Esophagus muscularis mucosa (tissue), 3 donors: ENCODE measurements at regions not wholly inside any gene's neighbourhood (a gene's known extent, or its start where the extent isn't known, plus 50 kb on each side); places are given as distances from the start of the nearest gene placed in this dataset.

ENCODE experiments used
- CTCF ChIP-seq, 3 experiments: fragments of 200-600 bp in 2 of 3; fragments of 450-650 bp in 1 of 3; sonication (generic) in 2 of 3; IDR thresholded peaks; one replicate each; pipeline ENCODE4 v1.5.1; 2017 to 2019; ENCODE audit warnings: antibody characterized with exemption in 3 of 3, mild to moderate bottlenecking in 2 of 3, moderate library complexity in 1 of 3
- POLR2A ChIP-seq: fragments of 450-650 bp; IDR thresholded peaks from one replicate; pipeline ENCODE4 v1.6.1; 2017; ENCODE audit warnings: antibody characterized with exemption, moderate library complexity, mild to moderate bottlenecking, low read depth
- POLR2AphosphoS5 ChIP-seq, 2 donors: sonication (generic); formaldehyde crosslinking; IDR thresholded peaks; one replicate each; pipeline ENCODE4 v1.6.1; 2017; ENCODE audit warnings: antibody characterized with exemption in 2 of 2

DNA sequence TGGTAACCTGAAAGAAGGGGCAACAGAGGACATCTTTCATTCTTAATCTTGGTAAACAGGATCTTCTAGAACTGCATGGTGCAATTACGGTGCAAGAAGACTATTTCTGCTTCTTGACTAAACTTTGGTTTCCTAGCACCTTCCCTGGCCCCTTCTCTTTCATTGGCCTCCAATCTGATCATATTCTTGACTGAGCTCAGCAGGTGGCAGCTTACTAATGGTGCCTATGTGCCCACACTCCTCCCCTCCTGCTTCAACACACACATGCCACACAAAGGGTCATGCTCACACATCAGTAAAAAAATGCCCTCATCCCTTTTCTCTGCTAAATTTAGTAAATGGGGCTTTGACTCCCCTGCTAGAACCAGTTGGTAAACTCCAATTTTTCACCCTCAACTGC lies 400.5 kb upstream of the MAOA start:
- TF ChIP-seq POLR2A (no peak), CTCF (IDR thresholded peaks at IDR 0.05) (no peak), POLR2AphosphoS5 (IDR thresholded peaks at IDR 0.05) (no peak)
